Hepatocyte (in vitro differentiated cells): ENCODE measurements at regions not wholly inside any gene's neighbourhood (a gene's known extent, or its start where the extent isn't known, plus 50 kb on each side); places are given as distances from the start of the nearest gene placed in this dataset.

Source experiments
- DNase-seq: peaks from one replicate; pipeline ENCODE4 v3.0.0-alpha.2; 2016; ENCODE audit warnings: low spot score
- H2AFZ ChIP-seq: fragments of 200-600 bp; sonication (generic); 2 replicates; pipeline ENCODE4 v1.6.0; 2016; ENCODE audit warnings: antibody characterized with exemption, mild to moderate bottlenecking
- H3K27ac ChIP-seq: fragments of 200-600 bp; sonication (generic); 2 replicates; pipeline ENCODE4 v1.5.1; 2016; ENCODE audit warnings: mild to moderate bottlenecking
- H3K27me3 ChIP-seq: fragments of 200-600 bp; sonication (generic); 2 replicates; pipeline ENCODE4 v1.6.1; 2016
- H3K36me3 ChIP-seq: fragments of 200-600 bp; sonication (generic); replicated peaks from 2 replicates; pipeline ENCODE4 v1.5.1; 2016; ENCODE audit warnings: low read depth; ENCODE audit not compliant: insufficient read depth
- H3K4me1 ChIP-seq: fragments of 200-600 bp; sonication (generic); 2 replicates; pipeline ENCODE4 v1.5.1; 2016; ENCODE audit warnings: mild to moderate bottlenecking, moderate library complexity; ENCODE audit not compliant: insufficient read depth
- H3K4me2 ChIP-seq: fragments of 200-600 bp; sonication (generic); 2 replicates; pipeline ENCODE4 v1.6.0; 2016
- H3K4me3 ChIP-seq: fragments of 200-600 bp; sonication (generic); 2 replicates; pipeline ENCODE4 v1.5.1; 2016; ENCODE audit warnings: mild to moderate bottlenecking
- H3K79me2 ChIP-seq: fragments of 200-600 bp; sonication (generic); 2 replicates; pipeline ENCODE4 v1.6.0; 2017; ENCODE audit warnings: mild to moderate bottlenecking
- H3K9me2 ChIP-seq: fragments of 200-600 bp; sonication (generic); replicated peaks from 2 replicates; pipeline ENCODE4 v1.6.0; 2017; ENCODE audit warnings: mild to moderate bottlenecking; ENCODE audit not compliant: insufficient read depth
- H3K9me3 ChIP-seq: fragments of 200-600 bp; sonication (generic); 2 replicates; pipeline ENCODE4 v1.5.1; 2016; ENCODE audit warnings: low read depth, mild to moderate bottlenecking
- H4K20me1 ChIP-seq: fragments of 200-600 bp; sonication (generic); 2 replicates; pipeline ENCODE4 v1.6.0; 2016; ENCODE audit warnings: mild to moderate bottlenecking; ENCODE audit not compliant: insufficient read depth, poor library complexity, severe bottlenecking
- CTCF ChIP-seq: fragments of 200-600 bp; sonication (generic); IDR thresholded peaks from 2 replicates; pipeline ENCODE4 v1.5.1; 2016; ENCODE audit warnings: antibody characterized with exemption, mild to moderate bottlenecking; ENCODE audit not compliant: poor library complexity
- EZH2 ChIP-seq: fragments of 200-600 bp; sonication (generic); IDR thresholded peaks from 2 replicates; pipeline ENCODE4 v1.6.1; 2016; ENCODE audit warnings: antibody characterized with exemption, mild to moderate bottlenecking, borderline replicate concordance
- EZH2phosphoT487 ChIP-seq: fragments of 200-600 bp; sonication (generic); IDR thresholded peaks from one replicate; pipeline ENCODE4 v1.6.1; 2018; ENCODE audit warnings: antibody characterized with exemption, mild to moderate bottlenecking, low read depth, moderate library complexity; ENCODE audit not compliant: unreplicated experiment, severe bottlenecking
- WGBS: methylation state at CpG from one replicate; pipeline ENCODE4 v1.1.6; 2016; ENCODE audit warnings: low lambda C conversion rate; ENCODE audit errors: missing lambda C conversion rate; 5-methylcytosine and 5-hydroxymethylcytosine counted together

GRCh38 chr4:137455647-137456321 lies 76.5 kb downstream of the PCDH18 start:
- Histone ChIP-seq H2AFZ (no peak overlapping the region), H3K36me3 (no peaks in the 10 kb centered on the region), H3K27me3 (no peaks in the 10 kb centered on the region), H3K9me3 (no peaks in the 10 kb centered on the region), H3K4me1 (no peaks in the 10 kb centered on the region), H4K20me1 (no peaks in the 10 kb centered on the region), H3K79me2 (no peaks in the 10 kb centered on the region), H3K9me2 (no peaks in the 10 kb centered on the region), H3K4me3 (no peak overlapping the region), H3K4me2 (no peak overlapping the region), H3K27ac (no peak overlapping the region)
- TF ChIP-seq CTCF (no peak), EZH2phosphoT487 (no peak), EZH2 (no peak)
- 93% methylated on average over 5 of the region's 5 CpGs for WGBS
- no peak for DNase-seq

DNA sequence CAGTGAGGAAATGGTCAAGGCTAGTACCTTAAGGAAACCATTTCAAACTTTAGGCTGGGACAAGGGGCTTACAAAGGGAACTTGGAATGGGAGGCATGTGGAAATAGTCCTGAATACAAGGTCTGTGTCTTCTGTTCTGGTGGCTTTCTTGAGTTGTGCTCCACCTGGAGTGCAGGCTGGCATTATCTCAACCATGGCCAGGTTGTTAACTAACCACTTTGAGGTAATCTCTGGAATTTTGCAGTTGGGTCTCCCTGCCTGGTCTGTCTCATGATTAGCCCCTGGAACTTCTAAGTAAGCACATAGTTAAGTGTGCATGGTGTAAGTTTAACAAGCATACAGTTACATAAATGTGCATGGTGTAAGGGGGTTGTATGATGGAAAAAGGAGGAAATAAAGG lies 77.5 kb downstream of the PCDH18 start:
- Histone ChIP-seq H3K4me3 (no peak overlapping the region), H3K27me3 (no peaks in the 10 kb centered on the region), H3K9me2 (no peaks in the 10 kb centered on the region), H3K79me2 (no peaks in the 10 kb centered on the region), H3K36me3 (no peaks in the 10 kb centered on the region), H3K4me1 (no peaks in the 10 kb centered on the region), H3K9me3 (no peaks in the 10 kb centered on the region), H3K27ac (no peak overlapping the region), H3K4me2 (no peak overlapping the region), H2AFZ (no peak overlapping the region), H4K20me1 (no peaks in the 10 kb centered on the region)
- no peak for DNase-seq
- TF ChIP-seq EZH2 = no peak
- no peak for TF ChIP-seq CTCF
- TF ChIP-seq EZH2phosphoT487 = no peak

GRCh38 chr4:137452799-137453198 lies 79.5 kb downstream of the PCDH18 start:
- no peaks in the 10 kb centered on the region for H3K36me3 ChIP-seq

More at GRCh38 chr4:137452799-137453198, 79.5 kb downstream of the PCDH18 start:
- no peak for DNase-seq
- Histone ChIP-seq H4K20me1 (no peaks in the 10 kb centered on the region), H3K9me2 (no peaks in the 10 kb centered on the region), H3K4me3 (no peak overlapping the region), H3K4me2 (no peak overlapping the region), H2AFZ (no peak overlapping the region), H3K9me3 (no peaks in the 10 kb centered on the region), H3K27me3 (no peaks in the 10 kb centered on the region), H3K79me2 (no peaks in the 10 kb centered on the region), H3K4me1 (no peaks in the 10 kb centered on the region), H3K27ac (no peak overlapping the region)
- 100% methylated on average over 1 of the region's 1 CpG for WGBS
- TF ChIP-seq CTCF (no peak), EZH2 (no peak), EZH2phosphoT487 (no peak)
